ENCODE measurements at regions not wholly inside any gene's neighbourhood (a gene's known extent, or its start where the extent isn't known, plus 50 kb on each side); places are given as distances from the start of the nearest gene placed in this dataset.
"Not testable (repeated sequence)": the region's sequence is repeated elsewhere in the genome, so short reads cannot be mapped to it uniquely, and the experiment has no call there.

GRCh38 chr3:75319776-75320175 is 344.4 kb upstream of the FRG2C start:
- H3K27me3 Mint-ChIP-seq; DNase-seq; H3K27ac ChIP-seq (ENCODE audit: low read depth, low read length); H3K36me3 ChIP-seq (ENCODE audit: insufficient read depth, low read length); H3K4me3 Mint-ChIP-seq; H3K27ac Mint-ChIP-seq; H3K36me3 Mint-ChIP-seq; H3K9me3 ChIP-seq (ENCODE audit: control insufficient read depth in 1 of 2, low read length in 2 of 2); H3K4me3 ChIP-seq (ENCODE audit: low read length in 2 of 2); H3K4me1 Mint-ChIP-seq; H3K4me1 ChIP-seq (ENCODE audit: insufficient read depth, low read length); POLR2A ChIA-PET (ENCODE audit: partially characterized antibody); intact Hi-C loops (cut with micrococcal nuclease); H3K9me3 Mint-ChIP-seq; CTCF ChIA-PET (ENCODE audit: partially characterized antibody); H3K27me3 ChIP-seq (ENCODE audit: insufficient read depth, low read length): not testable (repeated sequence)

- Mint-ChIP-seq H3K27ac (no peak overlapping the region), H3K27me3 (peaks cover 4 to 5% of the 10 kb centered on the region in 2 donors), H3K9me3 (no peaks in the 10 kb centered on the region), H3K4me1 (no peaks in the 10 kb centered on the region), H3K4me3 (no peak overlapping the region), H3K36me3 (no peaks in the 10 kb centered on the region)
- H3K27me3 ChIP-seq (ENCODE audit: insufficient read depth, low read length): no peaks in the 10 kb centered on the region
- intact Hi-C loops (cut with micrococcal nuclease): no loop called here
- no peaks in the 10 kb centered on the region for H3K36me3 ChIP-seq (ENCODE audit: insufficient read depth, low read length)
- no peak overlapping the region for H3K4me3 ChIP-seq (ENCODE audit: low read length in 2 of 2)
- H3K9me3 ChIP-seq (ENCODE audit: control insufficient read depth in 1 of 2, low read length in 2 of 2): no peaks in the 10 kb centered on the region
- POLR2A ChIA-PET (ENCODE audit: partially characterized antibody): no interaction called here
- CTCF ChIA-PET (ENCODE audit: partially characterized antibody): no interaction called here
- DNase-seq: no peak
- H3K4me1 ChIP-seq (ENCODE audit: insufficient read depth, low read length): no peaks in the 10 kb centered on the region
- no peak overlapping the region for H3K27ac ChIP-seq (ENCODE audit: low read depth, low read length)
These were observed 343.8 kb upstream of the FRG2C start for GRCh38 chr3:75320369-75320768.

- H3K4me3 Mint-ChIP-seq: no peak overlapping the region
- no peaks in the 10 kb centered on the region for H3K4me1 Mint-ChIP-seq
- Histone ChIP-seq H3K9me3 (ENCODE audit: control insufficient read depth in 1 of 2, low read length in 2 of 2) (no peaks in the 10 kb centered on the region), H3K27ac (ENCODE audit: low read depth, low read length) (no peak overlapping the region), H3K4me3 (ENCODE audit: low read length in 2 of 2) (no peak overlapping the region), H3K27me3 (ENCODE audit: insufficient read depth, low read length) (no peaks in the 10 kb centered on the region), H3K36me3 (ENCODE audit: insufficient read depth, low read length) (no peaks in the 10 kb centered on the region), H3K4me1 (ENCODE audit: insufficient read depth, low read length) (no peaks in the 10 kb centered on the region)
- H3K27ac Mint-ChIP-seq: no peak overlapping the region
- peaks cover 0 to 4% of the 10 kb centered on the region in 2 donors for H3K27me3 Mint-ChIP-seq
- DNase-seq: no peak
- H3K36me3 Mint-ChIP-seq: no peaks in the 10 kb centered on the region
- no peaks in the 10 kb centered on the region for H3K9me3 Mint-ChIP-seq
- POLR2A ChIA-PET (ENCODE audit: partially characterized antibody): no interaction called here
- intact Hi-C loops (cut with micrococcal nuclease): no loop called here
- CTCF ChIA-PET (ENCODE audit: partially characterized antibody): interaction anchor here (1.3 kb wide), 1 partner anchor 14 kb away, joined by 3 read pairs; no protein-coding TSS in a partner anchor
These were observed 343.1 kb upstream of the FRG2C start for GRCh38 chr3:75321060-75321459.

- CTCF ChIA-PET (ENCODE audit: partially characterized antibody); H3K4me1 ChIP-seq (ENCODE audit: insufficient read depth, low read length); H3K4me1 Mint-ChIP-seq; H3K36me3 Mint-ChIP-seq; intact Hi-C loops (cut with micrococcal nuclease); H3K4me3 ChIP-seq (ENCODE audit: low read length in 2 of 2); H3K4me3 Mint-ChIP-seq; H3K36me3 ChIP-seq (ENCODE audit: insufficient read depth, low read length); POLR2A ChIA-PET (ENCODE audit: partially characterized antibody); DNase-seq; H3K9me3 ChIP-seq (ENCODE audit: control insufficient read depth in 1 of 2, low read length in 2 of 2); H3K27me3 Mint-ChIP-seq; H3K9me3 Mint-ChIP-seq; H3K27ac ChIP-seq (ENCODE audit: low read depth, low read length); H3K27me3 ChIP-seq (ENCODE audit: insufficient read depth, low read length); H3K27ac Mint-ChIP-seq: not testable (repeated sequence)
These were observed 340.2 kb upstream of the FRG2C start for GRCh38 chr3:75323936-75324335.

GRCh38 chr3:75325716-75326115 is 338.4 kb upstream of the FRG2C start:
- POLR2A ChIA-PET (ENCODE audit: partially characterized antibody): no interaction called here
- no peak overlapping the region for H3K27ac Mint-ChIP-seq
- intact Hi-C loops (cut with micrococcal nuclease): no loop called here
- no peaks in the 10 kb centered on the region for H3K36me3 Mint-ChIP-seq
- H3K27ac ChIP-seq (ENCODE audit: low read depth, low read length): no peak overlapping the region
- H3K9me3 ChIP-seq (ENCODE audit: control insufficient read depth in 1 of 2, low read length in 2 of 2): no peaks in the 10 kb centered on the region
- no peaks in the 10 kb centered on the region for H3K27me3 ChIP-seq (ENCODE audit: insufficient read depth, low read length)
- H3K27me3 Mint-ChIP-seq: peaks cover 1 to 2% of the 10 kb centered on the region in 2 donors
- H3K9me3 Mint-ChIP-seq: no peaks in the 10 kb centered on the region
- H3K36me3 ChIP-seq (ENCODE audit: insufficient read depth, low read length): no peaks in the 10 kb centered on the region
- no peaks in the 10 kb centered on the region for H3K4me1 Mint-ChIP-seq
- CTCF ChIA-PET (ENCODE audit: partially characterized antibody): no interaction called here
- no peaks in the 10 kb centered on the region for H3K4me1 ChIP-seq (ENCODE audit: insufficient read depth, low read length)
- H3K4me3 ChIP-seq (ENCODE audit: low read length in 2 of 2): no peak overlapping the region
- no peak overlapping the region for H3K4me3 Mint-ChIP-seq
- no peak for DNase-seq

GRCh38 chr3:75327453-75327852 is 336.7 kb upstream of the FRG2C start:
- no peak overlapping the region for H3K4me3 ChIP-seq (ENCODE audit: low read length in 2 of 2)
- POLR2A ChIA-PET (ENCODE audit: partially characterized antibody): no interaction called here

GRCh38 chr3:75329476-75330097 is 334.5 kb upstream of the FRG2C start:
- intact Hi-C loops (cut with micrococcal nuclease): no loop called here
- CTCF ChIA-PET (ENCODE audit: partially characterized antibody): no interaction called here
- H3K4me1 Mint-ChIP-seq: no peaks in the 10 kb centered on the region

More at GRCh38 chr3:75327453-75327852, 336.7 kb upstream of the FRG2C start:
- Mint-ChIP-seq H3K27me3 (peaks cover 0 to 2% of the 10 kb centered on the region in 2 donors), H3K36me3 (no peaks in the 10 kb centered on the region), H3K9me3 (no peaks in the 10 kb centered on the region), H3K4me1 (no peaks in the 10 kb centered on the region), H3K27ac (no peak overlapping the region), H3K4me3 (no peak overlapping the region)
- CTCF ChIA-PET (ENCODE audit: partially characterized antibody): no interaction called here
- DNase-seq: no peak
- H3K9me3 ChIP-seq (ENCODE audit: control insufficient read depth in 1 of 2, low read length in 2 of 2): no peaks in the 10 kb centered on the region
- H3K4me1 ChIP-seq (ENCODE audit: insufficient read depth, low read length): no peaks in the 10 kb centered on the region
- no peak overlapping the region for H3K27ac ChIP-seq (ENCODE audit: low read depth, low read length)
- H3K36me3 ChIP-seq (ENCODE audit: insufficient read depth, low read length): no peaks in the 10 kb centered on the region
- intact Hi-C loops (cut with micrococcal nuclease): no loop called here
- no peaks in the 10 kb centered on the region for H3K27me3 ChIP-seq (ENCODE audit: insufficient read depth, low read length)

GRCh38 chr3:75330446-75330845 is 333.7 kb upstream of the FRG2C start:
- POLR2A ChIA-PET (ENCODE audit: partially characterized antibody); H3K36me3 Mint-ChIP-seq; DNase-seq; H3K4me3 Mint-ChIP-seq; H3K27me3 ChIP-seq (ENCODE audit: insufficient read depth, low read length); intact Hi-C loops (cut with micrococcal nuclease); H3K4me1 Mint-ChIP-seq; H3K27ac ChIP-seq (ENCODE audit: low read depth, low read length); H3K4me3 ChIP-seq (ENCODE audit: low read length in 2 of 2); H3K9me3 Mint-ChIP-seq; H3K9me3 ChIP-seq (ENCODE audit: control insufficient read depth in 1 of 2, low read length in 2 of 2); H3K27me3 Mint-ChIP-seq; CTCF ChIA-PET (ENCODE audit: partially characterized antibody); H3K36me3 ChIP-seq (ENCODE audit: insufficient read depth, low read length); H3K27ac Mint-ChIP-seq; H3K4me1 ChIP-seq (ENCODE audit: insufficient read depth, low read length): not testable (repeated sequence)

More at GRCh38 chr3:75329476-75330097, 334.5 kb upstream of the FRG2C start:
- no peak overlapping the region for H3K27ac ChIP-seq (ENCODE audit: low read depth, low read length)
- Mint-ChIP-seq H3K27ac (no peak overlapping the region), H3K27me3 (peaks cover 0 to 2% of the 10 kb centered on the region in 2 donors), H3K9me3 (peaks cover 0 to 3% (median 0%) of the 10 kb centered on the region in 8 donors), H3K36me3 (no peaks in the 10 kb centered on the region), H3K4me3 (no peak overlapping the region)
- H3K9me3 ChIP-seq (ENCODE audit: control insufficient read depth in 1 of 2, low read length in 2 of 2): no peaks in the 10 kb centered on the region
- DNase-seq: no peak
- no peaks in the 10 kb centered on the region for H3K36me3 ChIP-seq (ENCODE audit: insufficient read depth, low read length)
- POLR2A ChIA-PET (ENCODE audit: partially characterized antibody): no interaction called here
- no peaks in the 10 kb centered on the region for H3K4me1 ChIP-seq (ENCODE audit: insufficient read depth, low read length)
- H3K4me3 ChIP-seq (ENCODE audit: low read length in 2 of 2): no peak overlapping the region
- H3K27me3 ChIP-seq (ENCODE audit: insufficient read depth, low read length): no peaks in the 10 kb centered on the region

All from CD4-positive, alpha-beta memory T cell (primary cell).